GM21515 (cell line): ENCODE measurements at regions not wholly inside any gene's neighbourhood (a gene's known extent, or its start where the extent isn't known, plus 50 kb on each side); places are given as distances from the start of the nearest gene placed in this dataset.
"Not testable (repeated sequence)": the region's sequence is repeated elsewhere in the genome, so short reads cannot be mapped to it uniquely, and the experiment has no call there.

Experiments
- ATAC-seq: cut with Tn5 transposase; IDR thresholded peaks from one replicate; pipeline ENCODE4 v1.9.1; 2021; ENCODE audit not compliant: unreplicated experiment

GRCh38 chr7:68914006-68914405 is 684.3 kb upstream of the AUTS2 start:
- ATAC-seq: no peak

- no peak for ATAC-seq
Measured at GRCh38 chr7:68917041-68917651, 681.1 kb upstream of the AUTS2 start.

GRCh38 chr7:68918621-68919020 is 679.7 kb upstream of the AUTS2 start:
- no peak for ATAC-seq

GRCh38 chr7:68922850-68923249 is 675.4 kb upstream of the AUTS2 start:
- ATAC-seq: no peak

- no peak for ATAC-seq
Measured at GRCh38 chr7:68925241-68925640, 673.0 kb upstream of the AUTS2 start.

- no peak for ATAC-seq
Measured at GRCh38 chr7:68929781-68930261, 668.5 kb upstream of the AUTS2 start.

- no peak for ATAC-seq
Measured at GRCh38 chr7:68936471-68937035, 661.7 kb upstream of the AUTS2 start.

- no peak for ATAC-seq
Measured at GRCh38 chr7:68938151-68938550, 660.1 kb upstream of the AUTS2 start.

GRCh38 chr7:68943786-68944185 is 654.5 kb upstream of the AUTS2 start:
- no peak for ATAC-seq

GRCh38 chr7:68955656-68956055 is 642.6 kb upstream of the AUTS2 start:
- ATAC-seq: no peak

GRCh38 chr7:68958571-68958970 is 639.7 kb upstream of the AUTS2 start:
- ATAC-seq: no peak

- ATAC-seq: no peak
Measured at GRCh38 chr7:68963552-68963951, 634.7 kb upstream of the AUTS2 start.

GRCh38 chr7:68964060-68964459 is 634.2 kb upstream of the AUTS2 start:
- ATAC-seq: no peak

GRCh38 chr7:68965351-68965750 is 632.9 kb upstream of the AUTS2 start:
- ATAC-seq: no peak

GRCh38 chr7:68967598-68967997 is 630.7 kb upstream of the AUTS2 start:
- no peak for ATAC-seq

GRCh38 chr7:68969571-68969970 is 628.7 kb upstream of the AUTS2 start:
- ATAC-seq: no peak

- ATAC-seq: no peak
Measured at GRCh38 chr7:68971634-68972340, 626.5 kb upstream of the AUTS2 start.

GRCh38 chr7:68977385-68978055 is 620.8 kb upstream of the AUTS2 start:
- no peak for ATAC-seq

- no peak for ATAC-seq
Measured at GRCh38 chr7:68978710-68979109, 619.6 kb upstream of the AUTS2 start.

GRCh38 chr7:68980011-68980410 is 618.3 kb upstream of the AUTS2 start:
- ATAC-seq: no peak

- not testable (repeated sequence) for ATAC-seq
Measured at GRCh38 chr7:68980432-68980831, 617.8 kb upstream of the AUTS2 start.

GRCh38 chr7:68984306-68984705 is 614.0 kb upstream of the AUTS2 start:
- no peak for ATAC-seq
